Muscle of back (tissue), 3 donors: ENCODE measurements at regions not wholly inside any gene's neighbourhood (a gene's known extent, or its start where the extent isn't known, plus 50 kb on each side); places are given as distances from the start of the nearest gene placed in this dataset.
A peak's percentile ranks its signal among the peaks of the same experiment; 100 is the strongest.
"Not testable (repeated sequence)": the region's sequence is repeated elsewhere in the genome, so short reads cannot be mapped to it uniquely, and the experiment has no call there.

Source experiments
- DNase-seq, 3 donors: peaks; one replicate each; pipeline versions ENCODE4 v3.0.0 to v3.0.0-alpha.2; 2013

DNA sequence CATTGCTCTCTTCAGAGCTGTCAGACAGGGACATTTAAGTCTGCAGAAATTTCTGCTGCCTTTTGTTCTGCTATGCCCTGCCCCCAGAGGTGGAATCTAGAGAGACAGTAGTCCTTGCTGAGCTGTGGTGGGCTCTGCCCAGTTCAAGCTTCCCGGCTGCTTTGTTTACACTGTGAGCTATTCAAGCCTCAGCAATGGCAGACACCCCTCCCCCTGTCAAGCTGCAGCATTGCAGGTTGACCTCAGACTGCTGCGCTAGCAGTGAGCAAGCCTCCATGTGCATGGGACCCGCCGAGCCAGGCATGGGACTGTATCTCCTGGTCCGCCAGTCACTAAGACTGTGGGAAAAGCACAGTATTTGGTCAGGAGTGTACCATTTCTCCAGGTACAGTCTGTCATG lies 53.6 kb upstream of the MAPK10 start:
- DNase-seq, result not testable (repeated sequence)

DNA sequence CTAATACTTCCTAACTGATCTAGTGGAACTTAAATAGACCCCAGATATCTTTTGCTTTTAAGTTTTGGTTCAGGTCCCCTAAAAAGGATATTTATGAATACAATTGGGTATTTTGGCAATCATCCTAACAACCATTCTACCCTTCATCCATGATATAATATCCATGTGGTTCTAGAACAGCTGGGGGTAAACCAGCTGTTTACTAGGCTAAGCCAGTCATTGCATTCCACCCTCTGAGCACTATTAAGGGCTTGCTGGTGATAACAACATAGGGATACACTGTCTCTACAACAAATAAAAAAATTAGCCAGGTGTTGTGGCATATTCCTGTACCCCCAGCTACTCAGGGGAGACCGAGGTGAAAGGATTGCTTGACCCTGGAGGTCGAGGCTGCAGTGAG lies 54.8 kb upstream of the MAPK10 start:
- DNase-seq, result peak in 1 of 3 donors; percentile 2

DNA sequence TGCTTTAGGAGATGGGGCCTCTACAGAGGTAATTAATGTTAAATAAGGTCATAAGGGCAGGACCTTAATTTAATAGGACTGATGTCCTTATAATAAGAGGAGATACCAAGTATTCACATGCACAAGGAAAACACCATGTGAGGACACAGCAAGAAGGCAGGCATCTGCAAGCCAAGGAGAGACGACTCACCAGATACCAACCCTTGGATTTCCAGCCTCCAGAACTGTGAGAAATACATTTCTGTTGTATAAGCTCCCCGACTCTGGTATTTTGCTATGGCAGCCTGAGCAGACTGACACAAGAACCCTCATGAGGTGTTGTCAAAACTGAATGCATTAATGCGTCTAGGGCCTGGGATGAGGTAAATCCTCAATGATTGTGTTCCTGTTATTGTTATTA lies 56.2 kb upstream of the MAPK10 start:
- DNase-seq, result no peak

DNA sequence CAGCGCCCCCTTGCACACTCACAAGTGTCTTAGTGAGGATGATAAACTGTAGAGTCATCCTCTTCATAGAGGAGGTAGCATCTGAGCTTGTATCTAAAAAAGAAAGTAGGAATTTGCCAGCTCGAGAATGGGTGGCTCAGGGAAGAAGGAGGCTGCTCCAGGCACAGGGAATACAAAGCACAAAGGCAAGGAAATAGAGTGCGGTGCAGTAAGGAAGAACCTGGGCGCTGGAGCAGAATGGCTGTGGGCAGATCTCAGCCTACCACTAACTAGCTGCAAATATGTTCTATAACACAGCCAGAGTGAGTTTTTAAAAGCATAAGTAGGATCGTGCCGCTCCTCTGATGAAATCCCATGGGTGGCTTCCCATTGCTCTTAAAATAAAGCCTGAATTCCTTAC lies 61.6 kb upstream of the MAPK10 start:
- no peak for DNase-seq

DNA sequence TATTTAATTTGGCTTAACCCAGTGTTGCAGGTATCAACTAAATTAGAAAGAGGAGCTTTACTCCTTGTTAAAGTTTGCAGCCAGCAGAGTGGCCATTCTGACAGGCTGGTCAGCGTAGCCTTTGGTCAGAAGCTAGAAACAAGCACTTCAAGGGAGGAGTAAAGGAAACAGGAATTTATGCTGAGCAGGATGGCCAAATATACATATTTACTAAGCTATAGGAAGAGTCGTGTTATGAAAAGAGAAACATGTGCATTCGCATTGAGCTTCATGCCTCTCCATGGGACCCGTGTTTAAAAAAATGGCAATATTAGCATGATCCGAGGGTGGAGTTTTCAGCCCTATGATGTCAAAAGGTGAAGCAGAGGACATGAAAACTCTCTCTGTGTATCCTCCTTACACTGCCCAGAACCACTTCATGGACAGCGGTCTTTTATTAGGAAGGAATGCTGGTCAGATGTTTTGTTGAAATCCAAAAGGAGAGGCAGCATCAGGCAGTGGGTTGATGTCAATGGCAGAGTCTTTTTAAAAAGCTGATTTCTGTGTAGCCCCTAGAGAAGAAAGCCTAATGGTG lies 71.8 kb upstream of the MAPK10 start:
- DNase-seq, result no peak

DNA sequence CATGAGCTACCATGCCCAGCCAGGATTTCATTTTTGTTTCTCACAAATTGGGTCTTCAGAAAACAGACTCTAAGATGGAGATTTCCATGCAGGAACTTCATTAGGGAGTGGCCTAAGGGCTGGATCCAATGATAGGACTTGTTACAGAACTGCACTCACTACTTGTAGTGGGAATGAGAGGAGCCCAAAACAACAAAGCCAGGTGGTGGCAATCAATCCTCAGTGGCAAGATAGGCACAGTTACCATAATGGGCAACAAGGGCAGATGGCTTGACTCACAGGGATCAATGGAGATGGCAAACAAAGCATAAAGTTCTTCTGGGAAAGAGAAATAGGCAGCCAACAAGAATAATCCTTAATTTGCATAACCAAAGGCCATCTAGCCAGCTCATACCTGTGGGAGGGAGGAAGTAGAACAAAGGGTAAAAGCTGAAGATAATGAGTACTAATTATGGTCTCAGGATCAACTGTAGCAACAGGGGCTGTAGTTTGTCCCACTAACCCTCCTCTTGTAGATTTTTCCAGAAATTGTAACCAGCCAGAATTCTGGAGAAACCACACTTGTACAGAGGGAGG lies 72.8 kb upstream of the MAPK10 start:
- DNase-seq, result no peak

DNA sequence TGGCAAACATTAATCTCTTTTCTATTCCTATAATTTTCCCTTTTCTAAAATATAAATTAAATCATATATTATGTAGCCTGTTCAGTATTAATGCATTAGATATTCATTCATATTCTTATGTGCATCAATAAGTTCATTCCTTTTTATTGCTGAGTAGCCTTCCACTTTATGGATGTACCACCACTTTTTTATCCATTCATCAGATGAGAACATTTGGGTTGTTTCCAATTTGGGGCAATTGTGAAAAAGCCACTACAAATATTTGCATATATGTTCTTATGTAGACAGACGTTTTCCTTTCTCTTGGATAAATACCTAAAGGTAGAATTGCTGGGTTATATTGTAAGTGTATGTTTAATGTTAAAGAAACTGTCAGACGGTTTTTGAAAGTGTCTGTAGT lies 79.4 kb upstream of the MAPK10 start:
- DNase-seq, result no peak

DNA sequence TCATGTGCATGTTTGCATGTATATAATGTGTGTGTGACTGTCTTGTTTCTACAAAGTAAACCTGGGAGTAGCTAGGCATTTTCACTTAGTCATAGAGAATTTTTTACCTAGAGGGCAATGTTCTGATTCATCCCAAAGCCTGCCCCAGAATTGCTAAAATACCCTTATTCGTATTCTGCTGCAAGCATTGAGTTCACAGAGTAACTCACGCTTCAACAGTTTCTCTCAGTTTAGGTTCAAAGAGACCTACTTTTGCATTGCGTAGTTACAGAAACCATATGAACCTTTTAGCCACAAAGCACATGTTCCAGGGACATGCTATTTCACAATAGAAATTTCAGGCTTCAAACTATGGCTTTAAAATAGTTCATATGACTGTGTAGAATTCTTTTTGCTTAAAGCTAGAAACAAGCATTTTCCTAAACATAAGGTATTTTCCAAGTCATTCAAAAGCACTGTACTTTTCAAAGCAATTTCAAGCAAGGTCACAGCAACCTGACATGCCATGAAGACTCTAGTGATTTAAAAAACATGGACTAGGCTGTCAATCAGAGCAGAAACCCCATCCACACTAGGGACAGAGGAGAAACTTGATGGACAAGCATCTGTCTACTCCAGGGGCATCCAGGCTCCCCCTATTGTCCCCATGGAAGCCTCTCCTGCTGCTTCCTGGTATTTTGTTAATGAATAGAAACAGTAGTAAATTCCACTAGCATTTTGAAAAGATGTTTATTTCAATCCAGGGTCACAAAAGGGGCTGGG lies 81.5 kb upstream of the MAPK10 start:
- no peak for DNase-seq

DNA sequence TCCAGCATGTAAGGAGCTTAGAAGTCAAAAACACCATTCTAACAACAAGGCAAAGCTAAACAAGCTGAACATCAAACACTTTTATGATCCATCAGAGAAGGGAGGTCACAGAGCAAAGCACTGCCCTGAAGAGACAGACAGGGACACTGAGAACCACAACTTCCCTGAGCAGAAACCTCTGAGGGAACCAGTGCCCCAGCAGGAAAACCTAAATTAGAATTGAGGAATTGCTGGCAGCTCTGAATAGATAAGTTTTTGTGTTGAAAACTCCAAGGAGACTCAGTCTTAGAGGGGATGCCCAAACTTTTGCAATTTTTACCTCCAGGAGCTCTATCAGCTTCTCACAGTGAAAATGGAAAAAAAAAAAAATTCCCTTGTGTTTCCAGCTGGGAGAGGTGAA lies 83.0 kb upstream of the MAPK10 start:
- DNase-seq, result no peak

DNA sequence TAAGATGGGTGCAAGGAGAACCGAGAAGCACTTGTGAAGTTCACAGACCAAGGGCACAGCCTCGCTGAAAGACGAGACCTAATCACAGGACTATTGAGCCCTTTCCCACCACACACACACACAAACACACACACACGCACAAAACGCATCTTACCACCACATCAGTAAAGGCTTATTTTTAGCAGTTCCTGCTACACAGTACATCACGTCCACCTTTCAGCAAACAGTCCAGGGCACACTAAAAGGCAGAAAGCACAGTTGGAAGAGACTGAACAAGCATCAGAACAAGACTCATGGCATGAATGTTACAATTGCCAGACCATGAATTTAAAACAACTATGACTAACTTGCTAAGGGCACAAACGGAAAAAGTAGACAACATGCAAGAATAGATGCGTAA lies 83.6 kb upstream of the MAPK10 start:
- DNase-seq, result no peak

DNA sequence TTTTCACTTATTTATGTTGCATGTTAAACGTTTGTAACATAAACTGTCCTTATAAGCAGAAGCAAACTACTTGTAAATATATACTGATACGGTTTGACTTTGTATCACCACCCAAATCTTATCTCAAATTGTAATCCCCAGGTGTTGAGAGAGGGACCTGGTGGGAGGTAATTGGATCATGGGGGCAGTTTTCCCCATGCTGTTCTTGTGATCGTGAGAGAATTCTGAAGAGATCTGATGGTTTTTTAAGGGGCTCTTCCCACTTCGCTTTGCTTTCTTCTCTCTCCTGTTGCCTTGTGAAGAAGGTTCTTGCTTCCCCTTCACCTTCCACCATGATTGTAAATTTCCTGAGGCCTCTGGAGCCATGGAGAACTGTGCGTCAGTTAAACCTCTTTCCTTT lies 87.1 kb upstream of the MAPK10 start:
- DNase-seq, result no peak

DNA sequence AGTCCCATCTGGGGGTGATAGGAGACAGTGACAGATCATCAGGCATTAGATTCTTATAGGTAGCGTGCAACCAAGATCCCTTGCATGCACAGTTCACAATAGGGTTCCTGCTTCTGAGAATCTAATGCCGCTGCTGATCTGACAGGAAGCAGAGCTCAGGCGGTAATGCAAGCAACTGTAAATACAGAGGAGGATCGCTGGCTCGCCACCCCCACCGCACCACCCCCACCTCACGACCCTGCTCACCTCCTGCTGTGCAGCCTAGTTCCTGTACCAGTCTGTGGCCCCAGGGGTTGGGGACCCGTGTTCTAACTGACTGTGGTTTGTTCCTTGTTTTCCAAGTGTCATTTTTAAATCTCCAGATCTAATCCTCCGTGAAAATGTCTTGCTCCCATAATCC lies 89.0 kb upstream of the MAPK10 start:
- no peak for DNase-seq

DNA sequence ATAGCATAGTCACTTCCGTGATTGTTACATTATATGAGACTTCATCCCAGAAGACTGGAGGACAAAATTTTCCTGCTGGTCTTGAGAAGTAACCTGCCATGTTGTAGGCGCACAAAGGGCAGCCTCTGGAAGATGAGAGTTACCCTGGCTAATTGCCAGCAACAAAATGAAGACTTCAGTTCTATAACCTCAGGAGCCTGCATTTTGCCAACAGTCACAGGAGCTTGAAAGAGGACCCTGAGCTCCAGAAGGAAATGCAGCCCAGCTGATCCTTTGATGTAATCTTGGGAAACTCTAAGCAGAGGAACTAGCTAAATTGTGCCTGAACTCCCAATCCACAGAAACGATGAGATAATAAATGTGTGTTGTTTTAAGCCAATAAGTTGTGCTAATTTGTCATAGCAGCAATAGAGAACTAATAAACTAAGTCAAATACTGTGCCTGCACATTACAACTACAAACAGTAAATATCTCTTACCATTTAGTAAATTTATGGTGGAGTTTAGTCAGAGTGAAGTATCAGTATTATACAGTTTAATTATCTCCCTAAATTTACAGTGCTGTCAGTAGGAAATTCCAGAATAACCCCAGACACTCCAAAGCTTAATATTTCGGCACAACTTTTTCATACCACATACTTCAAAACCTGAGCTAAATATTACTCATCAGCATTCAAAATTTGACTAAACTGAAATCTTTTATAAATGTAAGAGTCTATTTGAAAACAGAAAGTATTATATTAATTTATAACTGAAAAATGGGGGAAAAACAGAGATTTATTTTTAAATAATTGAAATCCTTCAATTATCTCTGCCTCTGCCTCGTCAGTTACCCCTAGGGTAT lies 90.1 kb upstream of the MAPK10 start:
- no peak for DNase-seq

DNA sequence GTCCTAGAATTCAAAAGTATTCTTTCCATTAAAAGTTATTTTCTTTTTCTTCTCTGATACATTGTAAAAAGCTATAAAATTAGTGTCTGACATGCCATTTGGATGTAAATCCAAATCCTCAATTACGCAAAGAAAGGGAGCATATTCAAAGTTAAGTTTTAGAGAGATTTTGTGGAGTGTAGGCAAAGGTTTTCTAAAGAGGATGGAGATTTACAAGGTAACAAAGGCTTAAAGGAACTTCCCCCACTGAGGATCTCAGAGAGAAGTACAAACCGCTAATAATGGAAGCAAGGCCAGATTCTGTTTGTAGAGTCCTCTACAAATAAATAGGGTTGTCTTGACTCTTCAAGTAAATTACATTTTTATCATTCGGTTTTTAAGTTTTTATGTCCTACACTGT lies 91.0 kb upstream of the MAPK10 start:
- no peak for DNase-seq

DNA sequence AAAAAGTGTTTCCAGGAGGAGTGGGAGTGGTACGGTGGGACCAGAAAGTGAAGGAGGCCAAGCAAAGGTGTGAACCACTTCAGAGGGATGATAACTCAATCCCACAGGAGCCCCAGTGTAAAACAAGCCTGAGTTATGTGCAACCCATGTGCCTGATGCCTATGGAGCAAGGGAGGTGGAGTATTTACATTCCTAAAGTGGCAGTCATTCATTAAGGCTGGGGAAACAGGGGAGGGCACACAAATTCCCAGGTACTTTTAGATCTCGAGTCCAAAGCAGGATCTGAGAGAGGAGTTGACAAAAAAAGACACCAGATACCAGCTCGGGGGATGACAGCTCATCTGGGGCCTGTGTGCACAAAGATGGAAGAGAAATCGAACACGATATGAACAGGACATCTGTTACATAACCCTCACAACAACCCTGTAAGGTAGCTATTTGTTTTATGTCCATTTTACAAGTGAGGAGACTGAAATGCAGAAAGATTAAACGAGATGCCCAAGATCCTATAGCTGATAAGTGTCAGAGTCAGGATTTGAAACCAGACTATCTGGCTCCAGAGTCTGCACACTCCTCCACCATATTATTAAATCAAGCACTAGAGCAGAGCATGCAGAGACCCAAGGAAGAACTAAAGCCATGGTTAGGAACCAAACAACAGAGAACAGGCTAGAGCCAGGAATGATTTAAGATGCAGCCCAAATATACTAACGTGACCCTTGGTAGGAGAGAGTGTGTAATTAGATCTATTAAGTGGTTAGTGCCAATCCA lies 91.9 kb upstream of the MAPK10 start:
- DNase-seq, result no peak

DNA sequence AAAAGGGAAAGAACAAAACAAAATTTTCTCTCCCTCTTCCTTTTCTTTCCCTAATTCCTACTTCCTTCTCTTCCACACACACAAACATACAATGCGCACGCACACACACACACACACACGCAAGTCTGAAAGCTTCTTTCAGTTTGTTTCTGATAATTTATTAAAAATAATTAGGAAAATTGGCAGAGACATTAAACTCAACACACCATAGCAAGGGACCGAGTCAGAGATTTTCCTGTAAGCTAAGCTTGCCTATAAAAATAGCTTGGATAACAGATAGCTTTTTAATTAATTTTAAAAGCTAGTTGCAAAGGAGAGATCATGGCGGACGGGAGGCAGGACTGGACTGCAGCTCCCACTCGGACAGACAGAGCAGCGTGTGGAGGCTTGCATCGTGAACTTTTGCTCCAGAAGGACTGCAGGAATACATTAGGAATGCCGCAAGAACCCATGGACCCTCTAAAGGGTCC lies 92.6 kb upstream of the MAPK10 start:
- DNase-seq, result no peak

DNA sequence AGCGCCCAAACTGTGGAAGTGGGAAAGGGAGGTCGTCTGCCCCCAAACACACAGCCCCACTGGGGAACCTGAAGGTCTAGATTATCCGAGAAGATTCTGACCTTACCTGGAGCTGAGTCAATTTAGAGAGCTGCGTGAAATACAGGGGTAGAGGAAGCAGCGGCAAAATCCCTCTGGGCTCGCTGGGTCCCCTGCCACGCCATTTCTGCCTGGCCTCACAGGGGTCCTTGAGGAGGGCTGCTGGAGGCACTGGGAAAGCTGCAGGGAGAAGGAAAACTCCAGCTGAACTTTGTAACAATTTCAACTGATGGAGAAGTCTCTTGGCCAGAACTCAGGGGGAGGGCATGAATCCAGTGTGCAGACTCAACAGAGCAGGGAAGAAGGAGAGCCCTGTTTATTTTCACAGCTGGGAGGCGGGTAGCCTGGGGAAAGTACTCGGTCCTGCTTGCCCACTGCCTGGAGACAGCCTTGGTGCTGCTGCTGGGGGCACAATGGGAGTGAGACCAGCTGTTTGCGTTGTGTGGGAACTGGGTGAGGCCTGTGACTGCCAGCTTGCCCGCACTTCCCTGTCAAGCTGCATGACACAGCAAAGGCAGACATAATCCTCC lies 93.2 kb upstream of the MAPK10 start:
- DNase-seq, result peak in 1 of 3 donors; percentile 17

DNA sequence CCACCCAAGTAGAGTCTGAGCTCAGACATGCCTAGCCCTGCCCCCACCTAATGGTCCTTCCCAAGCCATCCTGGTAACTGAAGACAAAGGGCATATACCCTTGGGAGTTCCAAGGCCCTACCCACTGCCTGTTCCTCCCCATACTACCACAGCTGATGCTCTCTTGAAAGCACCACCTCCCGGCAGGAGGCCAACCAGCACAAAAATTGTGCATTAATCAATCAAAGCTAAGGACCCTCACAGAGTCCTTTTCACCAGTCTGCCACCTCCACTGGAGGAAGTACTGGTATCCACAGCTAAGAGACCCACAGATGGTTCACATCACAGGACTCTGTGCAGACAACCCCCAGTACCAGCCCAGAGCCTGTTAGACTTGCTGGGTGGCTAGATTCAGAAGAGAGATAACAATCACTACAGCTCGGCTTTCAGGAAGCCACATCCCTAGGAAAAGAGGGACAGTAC lies 93.8 kb upstream of the MAPK10 start:
- DNase-seq, result not testable (repeated sequence)

DNA sequence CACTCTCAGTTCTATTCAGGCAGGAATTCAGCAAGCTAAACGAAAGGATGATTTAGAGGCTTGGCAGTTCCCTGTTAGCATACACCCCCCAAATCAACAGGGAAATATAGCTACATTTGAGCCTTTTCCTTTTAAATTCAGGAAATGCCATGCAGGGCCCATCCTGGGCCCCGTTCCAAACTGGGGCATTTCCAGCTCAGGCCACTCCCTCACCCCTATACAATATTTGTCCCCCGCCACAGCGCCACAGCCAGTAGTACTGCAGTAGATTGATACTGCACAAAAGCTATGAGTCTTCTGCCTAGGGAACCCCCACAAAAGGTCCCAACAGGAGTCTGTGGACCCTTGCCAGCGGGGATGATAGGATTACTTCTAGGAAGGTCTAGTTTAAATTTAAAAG lies 102.0 kb upstream of the MAPK10 start:
- no peak for DNase-seq

DNA sequence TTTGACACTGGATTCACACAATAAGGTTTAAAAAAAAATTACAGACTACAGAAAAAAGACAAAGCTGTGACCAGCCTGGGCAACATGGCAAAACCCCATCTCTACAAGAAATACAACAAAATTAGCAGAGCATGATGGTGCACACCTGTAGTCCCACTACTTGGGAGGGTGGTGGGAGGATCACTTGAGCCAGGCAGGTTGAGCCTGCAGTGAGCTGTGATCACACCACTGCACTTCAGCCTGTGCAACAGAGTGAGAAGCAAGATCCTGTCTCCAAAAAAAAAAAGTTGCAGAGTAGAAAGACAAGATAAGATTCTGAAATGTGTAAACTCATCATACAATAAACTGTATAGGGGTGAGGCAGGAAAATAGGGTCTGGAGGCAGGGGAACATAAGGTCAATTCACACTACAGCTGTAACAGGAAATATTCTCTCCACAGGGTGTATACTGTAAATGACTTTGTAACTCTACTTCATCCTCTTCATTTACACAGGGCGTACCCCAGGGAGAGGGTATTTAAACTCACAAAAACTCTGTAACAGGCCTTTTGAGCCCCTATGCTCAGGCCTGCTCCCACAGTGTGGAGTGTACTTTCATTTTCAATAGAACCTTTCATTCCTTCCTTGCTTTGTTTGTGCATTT lies 112.6 kb upstream of the MAPK10 start:
- no peak for DNase-seq

DNA sequence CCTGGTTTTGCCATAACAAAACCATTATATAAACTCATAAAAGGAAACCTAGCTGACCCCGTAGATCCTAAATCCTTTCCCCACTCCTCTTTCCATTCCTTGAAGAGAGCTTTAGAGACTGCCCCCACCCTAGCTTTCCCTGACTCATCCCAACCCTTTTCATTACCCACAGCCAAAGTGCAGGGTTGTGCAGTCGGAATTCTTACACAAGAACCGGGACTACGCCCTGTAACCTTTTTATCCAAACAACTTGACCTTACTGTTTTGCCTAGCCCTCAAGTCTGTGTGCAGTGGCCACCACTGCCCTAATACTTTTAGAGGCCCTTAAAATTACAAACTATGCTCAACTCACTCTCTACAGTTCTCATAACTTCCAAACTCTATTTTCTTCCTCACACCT lies 116.0 kb upstream of the PTPN13 start:
- not testable (repeated sequence) for DNase-seq
